ENCODE measurements at regions not wholly inside any gene's neighbourhood (a gene's known extent, or its start where the extent isn't known, plus 50 kb on each side); places are given as distances from the start of the nearest gene placed in this dataset.

GRCh38 chr4:135239964-135240363 is 1038.4 kb upstream of the PABPC4L start:
- WGBS: 54% methylated on average over 4 of the region's 4 CpGs
- H3K27ac ChIP-seq (replicated peaks in 1 of 4): no peak overlapping the region
- no peaks in the 10 kb centered on the region for H3K27me3 ChIP-seq
- intact Hi-C loops (cut with DNase I): no loop called here
- H3K4me3 ChIP-seq: no peak overlapping the region
- no peaks in the 10 kb centered on the region for H3K4me1 ChIP-seq
- no peak for DNase-seq (ENCODE audit: extremely low spot score)
- no peaks in the 10 kb centered on the region for H3K9me3 ChIP-seq
- H3K36me3 ChIP-seq: no peaks in the 10 kb centered on the region
- no peak for TF ChIP-seq CTCF (IDR thresholded peaks at IDR 0.05)
- TF ChIP-seq EP300 (IDR thresholded peaks at IDR 0.05): no peak
- TF ChIP-seq POLR2A (IDR thresholded peaks at IDR 0.05; ENCODE audit: low read depth): no peak
- no peak for TF ChIP-seq POLR2AphosphoS5 (IDR thresholded peaks at IDR 0.05)

GRCh38 chr4:135238940-135239339 is 1037.4 kb upstream of the PABPC4L start:
- intact Hi-C loops (cut with DNase I): no loop called here
- 68% methylated on average over 3 of the region's 3 CpGs for WGBS
- DNase-seq (ENCODE audit: extremely low spot score): no peak
- Histone ChIP-seq H3K4me1 (no peaks in the 10 kb centered on the region), H3K4me3 (no peak overlapping the region), H3K27me3 (no peaks in the 10 kb centered on the region), H3K27ac (replicated peaks in 1 of 4) (no peak overlapping the region), H3K9me3 (no peaks in the 10 kb centered on the region), H3K36me3 (no peaks in the 10 kb centered on the region)
- TF ChIP-seq EP300 (IDR thresholded peaks at IDR 0.05) (no peak), CTCF (IDR thresholded peaks at IDR 0.05) (no peak), POLR2A (IDR thresholded peaks at IDR 0.05; ENCODE audit: low read depth) (no peak), POLR2AphosphoS5 (IDR thresholded peaks at IDR 0.05) (no peak)

GRCh38 chr4:135236048-135236447 is 1034.5 kb upstream of the PABPC4L start:
- Histone ChIP-seq H3K27ac (replicated peaks in 1 of 4) (no peak overlapping the region), H3K4me3 (no peak overlapping the region), H3K9me3 (no peaks in the 10 kb centered on the region), H3K27me3 (no peaks in the 10 kb centered on the region), H3K4me1 (no peaks in the 10 kb centered on the region), H3K36me3 (no peaks in the 10 kb centered on the region)
- TF ChIP-seq EP300 (IDR thresholded peaks at IDR 0.05) (no peak), POLR2AphosphoS5 (IDR thresholded peaks at IDR 0.05) (no peak), CTCF (IDR thresholded peaks at IDR 0.05) (no peak), POLR2A (IDR thresholded peaks at IDR 0.05; ENCODE audit: low read depth) (no peak)
- intact Hi-C loops (cut with DNase I): no loop called here
- no peak for DNase-seq (ENCODE audit: extremely low spot score)
- WGBS: 38% methylated on average over 1 of the region's 1 CpG

- WGBS: 78% methylated on average over 1 of the region's 1 CpG
- Histone ChIP-seq H3K27ac (replicated peaks in 1 of 4) (no peak overlapping the region), H3K4me1 (no peaks in the 10 kb centered on the region), H3K4me3 (no peak overlapping the region), H3K9me3 (no peaks in the 10 kb centered on the region), H3K36me3 (no peaks in the 10 kb centered on the region), H3K27me3 (no peaks in the 10 kb centered on the region)
- TF ChIP-seq EP300 (IDR thresholded peaks at IDR 0.05): no peak
- no peak for TF ChIP-seq CTCF (IDR thresholded peaks at IDR 0.05)
- no peak for TF ChIP-seq POLR2A (IDR thresholded peaks at IDR 0.05; ENCODE audit: low read depth)
- no peak for TF ChIP-seq POLR2AphosphoS5 (IDR thresholded peaks at IDR 0.05)
- intact Hi-C loops (cut with DNase I): no loop called here
- no peak for DNase-seq (ENCODE audit: extremely low spot score)
These were observed 1026.3 kb upstream of the PABPC4L start for GRCh38 chr4:135227842-135228241.

GRCh38 chr4:135225551-135225950 is 1024.0 kb upstream of the PABPC4L start:
- Histone ChIP-seq H3K27ac (replicated peaks in 1 of 4) (no peak overlapping the region), H3K36me3 (no peaks in the 10 kb centered on the region), H3K4me1 (no peaks in the 10 kb centered on the region), H3K27me3 (no peaks in the 10 kb centered on the region), H3K9me3 (no peaks in the 10 kb centered on the region), H3K4me3 (no peak overlapping the region)
- DNase-seq (ENCODE audit: extremely low spot score): no peak
- WGBS: 81% methylated on average over 3 of the region's 3 CpGs
- intact Hi-C loops (cut with DNase I): no loop called here
- TF ChIP-seq CTCF (IDR thresholded peaks at IDR 0.05) (no peak), POLR2A (IDR thresholded peaks at IDR 0.05; ENCODE audit: low read depth) (no peak), POLR2AphosphoS5 (IDR thresholded peaks at IDR 0.05) (no peak), EP300 (IDR thresholded peaks at IDR 0.05) (no peak)
